ENCODE measurements at regions not wholly inside any gene's neighbourhood (a gene's known extent, or its start where the extent isn't known, plus 50 kb on each side); places are given as distances from the start of the nearest gene placed in this dataset.

DNA sequence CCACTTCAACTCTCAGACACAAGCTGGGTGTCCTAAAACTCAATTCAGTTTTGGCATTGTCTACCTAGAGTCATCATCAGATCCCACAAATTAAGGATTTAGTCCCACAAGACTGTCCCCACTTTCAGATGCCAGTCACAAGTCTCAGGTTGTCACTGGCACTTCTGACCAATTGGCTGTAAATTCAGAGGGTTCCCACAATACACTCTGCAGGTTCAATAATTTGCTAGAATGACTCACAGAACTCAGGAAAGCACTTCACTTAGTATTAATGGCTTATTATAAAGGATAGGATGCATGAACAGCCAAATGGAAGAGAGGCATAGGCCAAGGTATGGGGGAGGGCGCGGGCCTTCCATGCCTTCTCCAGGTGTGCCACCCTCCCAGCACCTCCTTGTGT lies 209.1 kb downstream of the SREK1 start:
- TF ChIP-seq CTCF (IDR thresholded peaks at IDR 0.05; ENCODE audit: low read depth, low read length, missing input control): no peak
- no peak for TF ChIP-seq JUND (IDR thresholded peaks at IDR 0.05)
- no peak for TF ChIP-seq ATF3 (IDR thresholded peaks at IDR 0.05)
- no peak for TF ChIP-seq SP1 (IDR thresholded peaks at IDR 0.05)

Data from liver (tissue), 3 donors.